GM12872 (cell line): ENCODE measurements at regions not wholly inside any gene's neighbourhood (a gene's known extent, or its start where the extent isn't known, plus 50 kb on each side); places are given as distances from the start of the nearest gene placed in this dataset.

Experiments
- CTCF ChIP-seq: IDR thresholded peaks from 3 replicates; pipeline ENCODE4 v1.5.1; 2011; ENCODE audit warnings: low read depth, mild to moderate bottlenecking, low read length, moderate library complexity; ENCODE audit not compliant: insufficient read depth

GRCh38 chr20:43853174-43853803 is 61.4 kb upstream of the TOX2 start:
- no peak for TF ChIP-seq CTCF

- TF ChIP-seq CTCF: no peak
Measured at GRCh38 chr20:43849496-43850186, 65.0 kb upstream of the TOX2 start.

DNA sequence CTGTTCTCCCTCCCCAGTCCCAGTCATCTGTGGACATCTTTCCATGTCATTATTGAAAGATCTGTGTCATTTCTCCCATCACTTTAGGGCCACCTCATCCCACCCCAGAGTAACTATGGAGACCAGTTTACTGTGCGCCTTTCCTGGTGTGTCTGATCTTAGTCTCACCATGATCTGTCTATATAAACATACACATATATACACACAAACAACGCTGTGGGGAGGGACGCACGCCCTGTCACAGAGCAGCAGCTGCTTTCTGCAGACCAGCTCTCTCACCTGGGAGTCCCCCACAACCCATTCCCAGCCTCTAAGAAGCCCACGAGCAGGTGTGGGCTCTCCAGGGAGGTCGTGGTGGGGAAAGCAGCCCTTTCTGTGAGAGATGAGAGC is 68.1 kb upstream of the TOX2 start:
- TF ChIP-seq CTCF: no peak

DNA sequence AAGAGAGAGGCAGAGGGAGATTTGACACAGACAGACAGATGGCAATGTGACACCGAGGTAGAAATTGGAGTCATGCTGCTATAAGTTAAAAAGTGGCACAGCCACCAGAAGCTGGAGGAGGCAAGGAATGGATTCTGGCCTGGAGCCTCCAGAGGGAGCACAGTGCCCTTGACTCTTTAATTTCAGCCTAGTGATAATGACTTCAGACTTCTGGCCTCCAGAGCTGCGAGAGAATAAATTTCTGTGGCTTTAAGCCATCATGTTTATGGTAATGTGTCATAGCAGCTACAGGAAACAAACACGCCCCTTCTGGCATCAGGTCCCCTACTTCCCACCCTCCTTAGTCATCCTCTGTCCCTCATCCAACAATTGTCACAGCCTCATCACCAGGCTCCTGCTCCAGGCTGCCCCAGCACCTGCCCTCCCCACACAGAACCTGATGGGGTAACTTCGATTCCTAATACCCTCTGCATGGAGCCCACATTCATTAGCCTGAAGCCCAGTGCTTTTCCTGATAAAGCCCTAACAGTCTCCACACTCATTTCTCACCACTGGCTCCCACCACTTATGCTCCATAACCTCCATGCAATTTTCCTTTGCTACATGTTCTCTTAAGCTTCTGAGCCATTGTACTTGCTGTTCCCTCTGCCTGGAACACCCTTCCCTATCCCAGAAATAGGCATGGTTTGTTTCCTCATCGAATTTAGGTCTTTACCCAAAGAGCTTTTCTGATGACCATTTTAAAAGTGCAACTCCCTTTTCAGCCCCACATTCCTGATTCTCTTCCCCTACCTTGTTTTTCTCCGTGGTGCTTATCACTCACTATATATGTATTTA is 69.7 kb upstream of the TOX2 start:
- no peak for TF ChIP-seq CTCF

DNA sequence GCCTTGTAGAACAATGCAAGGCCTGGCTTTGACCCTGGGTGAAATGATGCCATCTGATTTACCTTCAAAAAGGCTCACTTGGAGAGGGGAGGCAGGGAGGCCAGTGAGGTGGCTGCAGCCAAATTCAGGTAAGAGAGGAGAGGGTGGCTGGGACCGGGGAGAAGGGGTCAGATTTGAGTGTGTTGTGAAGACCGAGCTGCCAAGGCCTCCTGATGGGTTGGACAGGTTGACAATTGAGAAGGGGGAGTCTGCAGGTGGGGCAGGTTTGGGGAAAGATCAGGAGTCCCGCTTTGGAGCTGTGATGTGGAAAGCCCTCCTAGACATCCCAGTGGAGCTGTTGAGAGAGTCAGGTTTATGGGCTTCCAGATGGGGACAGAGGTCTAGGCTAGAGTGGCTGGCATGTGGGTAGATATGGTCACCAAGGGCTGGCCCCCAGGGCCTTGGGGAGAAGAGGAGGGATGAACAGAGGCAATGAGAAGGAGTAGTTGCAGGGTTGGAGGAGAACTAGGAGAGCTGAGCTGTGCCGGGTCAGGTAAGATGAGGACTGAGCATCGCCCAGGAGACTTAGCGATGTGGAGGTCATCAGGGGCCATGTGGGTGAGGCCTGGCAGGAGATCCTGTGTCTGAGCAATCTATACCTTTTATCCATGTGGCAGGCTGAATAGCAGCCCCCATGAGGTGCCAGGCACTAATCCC is 70.5 kb upstream of the TOX2 start:
- no peak for TF ChIP-seq CTCF

- TF ChIP-seq CTCF: no peak
Measured at GRCh38 chr20:43843096-43843964, 71.3 kb upstream of the TOX2 start.
